ENCODE measurements at regions not wholly inside any gene's neighbourhood (a gene's known extent, or its start where the extent isn't known, plus 50 kb on each side); places are given as distances from the start of the nearest gene placed in this dataset.
A peak's percentile ranks its signal among the peaks of the same experiment; 100 is the strongest.
"Not testable (repeated sequence)": the region's sequence is repeated elsewhere in the genome, so short reads cannot be mapped to it uniquely, and the experiment has no call there.

GRCh38 chr6:9690388-9690787 is 724.5 kb downstream of the TFAP2A start:
- H3K9me3 Mint-ChIP-seq = no peaks in the 10 kb centered on the region
- H3K36me3 Mint-ChIP-seq (ENCODE audit: low read depth) = no peaks in the 10 kb centered on the region
- H3K4me3 Mint-ChIP-seq = no peak overlapping the region
- no peaks in the 10 kb centered on the region for H3K4me1 Mint-ChIP-seq (ENCODE audit: low read depth)
- no peak for DNase-seq
- no peak for TF ChIP-seq CTCF (IDR thresholded peaks at IDR 0.05)
- H3K27ac Mint-ChIP-seq = no peak overlapping the region
- no peaks in the 10 kb centered on the region for H3K27me3 Mint-ChIP-seq (ENCODE audit: insufficient read depth)

- H3K27me3 Mint-ChIP-seq (ENCODE audit: insufficient read depth); H3K27ac Mint-ChIP-seq; H3K4me3 Mint-ChIP-seq; H3K9me3 Mint-ChIP-seq; H3K36me3 Mint-ChIP-seq (ENCODE audit: low read depth); H3K4me1 Mint-ChIP-seq (ENCODE audit: low read depth); DNase-seq: not testable (repeated sequence)
Measured at GRCh38 chr6:9680727-9681126, 734.1 kb downstream of the TFAP2A start.

- Mint-ChIP-seq H3K36me3 (ENCODE audit: low read depth) (0 out of 2 replicates have a peak, but pooled peaks cover under 1% of the 10 kb centered on the region), H3K4me1 (ENCODE audit: low read depth) (no peaks in the 10 kb centered on the region), H3K9me3 (no peaks in the 10 kb centered on the region), H3K27me3 (ENCODE audit: insufficient read depth) (peaks cover 2% of the 10 kb centered on the region; the same call in 1 of the 2 replicates), H3K27ac (no peak overlapping the region), H3K4me3 (no peak overlapping the region)
- no peak for TF ChIP-seq CTCF (IDR thresholded peaks at IDR 0.05)
- no peak for DNase-seq
Measured at GRCh38 chr6:9675122-9675521, 739.8 kb downstream of the TFAP2A start.

GRCh38 chr6:9659848-9660247 is 755.0 kb downstream of the TFAP2A start:
- no peak overlapping the region for H3K27ac Mint-ChIP-seq
- peaks cover 28% of the 10 kb centered on the region for H3K4me1 Mint-ChIP-seq (ENCODE audit: low read depth)
- H3K4me3 Mint-ChIP-seq = no peak overlapping the region
- no peaks in the 10 kb centered on the region for H3K9me3 Mint-ChIP-seq
- H3K27me3 Mint-ChIP-seq (ENCODE audit: insufficient read depth) = no peaks in the 10 kb centered on the region; the same call in 1 of the 2 replicates
- DNase-seq = no peak
- peaks cover 3% of the 10 kb centered on the region; the same call in 1 of the 2 replicates for H3K36me3 Mint-ChIP-seq (ENCODE audit: low read depth)
- TF ChIP-seq CTCF (IDR thresholded peaks at IDR 0.05) = no peak

GRCh38 chr6:9657994-9658393 is 756.9 kb downstream of the TFAP2A start:
- Mint-ChIP-seq H3K36me3 (ENCODE audit: low read depth) (peaks cover 3% of the 10 kb centered on the region; the same call in 1 of the 2 replicates), H3K9me3 (peaks cover 3% of the 10 kb centered on the region; the same call in 1 of the 2 replicates), H3K4me3 (peak overlapping the region; percentile 5; the same call in 1 of the 2 replicates), H3K27me3 (ENCODE audit: insufficient read depth) (no peaks in the 10 kb centered on the region), H3K27ac (peak overlapping the region; percentile 47), H3K4me1 (ENCODE audit: low read depth) (peaks cover 38% of the 10 kb centered on the region)
- peak; percentile 49 for DNase-seq
- no peak for TF ChIP-seq CTCF (IDR thresholded peaks at IDR 0.05)

GRCh38 chr6:9647599-9647998 is 767.3 kb downstream of the TFAP2A start:
- H3K27ac Mint-ChIP-seq = peak overlapping the region; percentile 84
- peak; percentile 38 for DNase-seq
- H3K9me3 Mint-ChIP-seq = no peaks in the 10 kb centered on the region
- peaks cover 4% of the 10 kb centered on the region for H3K36me3 Mint-ChIP-seq (ENCODE audit: low read depth)
- TF ChIP-seq CTCF (IDR thresholded peaks at IDR 0.05) = no peak
- peak overlapping the region; percentile 61 for H3K4me3 Mint-ChIP-seq
- peaks cover 54% of the 10 kb centered on the region for H3K4me1 Mint-ChIP-seq (ENCODE audit: low read depth)
- no peaks in the 10 kb centered on the region for H3K27me3 Mint-ChIP-seq (ENCODE audit: insufficient read depth)

Data from HFFc6 (cell line).